GM19395 (cell line): ENCODE measurements at regions not wholly inside any gene's neighbourhood (a gene's known extent, or its start where the extent isn't known, plus 50 kb on each side); places are given as distances from the start of the nearest gene placed in this dataset.
"Not testable (repeated sequence)": the region's sequence is repeated elsewhere in the genome, so short reads cannot be mapped to it uniquely, and the experiment has no call there.

ENCODE experiments used
- ATAC-seq: cut with Tn5 transposase; IDR thresholded peaks from one replicate; pipeline ENCODE4 v1.9.1; 2021; ENCODE audit warnings: mild to moderate bottlenecking, moderate library complexity; ENCODE audit not compliant: unreplicated experiment

GRCh38 chr2:7140306-7140705, 223.1 kb downstream of the RNF144A start:
- no peak for ATAC-seq

GRCh38 chr2:7145707-7146106, 228.5 kb downstream of the RNF144A start:
- no peak for ATAC-seq

- no peak for ATAC-seq
Measured at GRCh38 chr2:7146151-7146550, 228.9 kb downstream of the RNF144A start.

- no peak for ATAC-seq
Measured at GRCh38 chr2:7154656-7155055, 237.4 kb downstream of the RNF144A start.

GRCh38 chr2:7161501-7161900, 244.3 kb downstream of the RNF144A start:
- ATAC-seq: no peak

GRCh38 chr2:7165736-7166135, 248.5 kb downstream of the RNF144A start:
- no peak for ATAC-seq

GRCh38 chr2:7167801-7168411, 250.7 kb downstream of the RNF144A start:
- no peak for ATAC-seq

GRCh38 chr2:7169593-7169992, 252.4 kb downstream of the RNF144A start:
- no peak for ATAC-seq

- not testable (repeated sequence) for ATAC-seq
Measured at GRCh38 chr2:7178996-7179395, 261.8 kb downstream of the RNF144A start.

GRCh38 chr2:7180638-7181370, 263.6 kb downstream of the RNF144A start:
- ATAC-seq: no peak

GRCh38 chr2:7182525-7182924, 265.3 kb downstream of the RNF144A start:
- no peak for ATAC-seq

GRCh38 chr2:7189106-7189505, 271.9 kb downstream of the RNF144A start:
- no peak for ATAC-seq

GRCh38 chr2:7190587-7191324, 273.5 kb downstream of the RNF144A start:
- ATAC-seq: no peak

GRCh38 chr2:7191932-7192331, 274.7 kb downstream of the RNF144A start:
- no peak for ATAC-seq

GRCh38 chr2:7193457-7193856, 276.2 kb downstream of the RNF144A start:
- ATAC-seq: no peak

GRCh38 chr2:7194950-7195349, 277.7 kb downstream of the RNF144A start:
- ATAC-seq: no peak

- no peak for ATAC-seq
Measured at GRCh38 chr2:7196883-7197282, 279.7 kb downstream of the RNF144A start.

GRCh38 chr2:7201851-7202250, 284.6 kb downstream of the RNF144A start:
- ATAC-seq: no peak

GRCh38 chr2:7203056-7203467, 285.9 kb downstream of the RNF144A start:
- ATAC-seq: peak; percentile 66

GRCh38 chr2:7205151-7205830, 288.1 kb downstream of the RNF144A start:
- no peak for ATAC-seq

GRCh38 chr2:7206111-7206810, 289.0 kb downstream of the RNF144A start:
- no peak for ATAC-seq
